Loucy (cell line): ENCODE measurements at regions not wholly inside any gene's neighbourhood (a gene's known extent, or its start where the extent isn't known, plus 50 kb on each side); places are given as distances from the start of the nearest gene placed in this dataset.

Experiments
- CTCF ChIP-seq: fragments of 200-600 bp; sonication (generic); conservative IDR thresholded peaks from 2 replicates; pipeline ENCODE4 v1.5.1; 2014; ENCODE audit warnings: mild to moderate bottlenecking, antibody characterized with exemption, low read length
- EZH2phosphoT487 ChIP-seq: fragments of 200-600 bp; IDR thresholded peaks from 2 replicates; pipeline ENCODE4 v1.6.1; 2018; ENCODE audit warnings: antibody characterized with exemption, mild to moderate bottlenecking, moderate library complexity, borderline replicate concordance

- TF ChIP-seq CTCF (no peak), EZH2phosphoT487 (no peak)
These were observed 526.7 kb upstream of the WWC1 start for GRCh38 chr5:167764641-167765289.
